ENCODE measurements at regions not wholly inside any gene's neighbourhood (a gene's known extent, or its start where the extent isn't known, plus 50 kb on each side); places are given as distances from the start of the nearest gene placed in this dataset.

DNA sequence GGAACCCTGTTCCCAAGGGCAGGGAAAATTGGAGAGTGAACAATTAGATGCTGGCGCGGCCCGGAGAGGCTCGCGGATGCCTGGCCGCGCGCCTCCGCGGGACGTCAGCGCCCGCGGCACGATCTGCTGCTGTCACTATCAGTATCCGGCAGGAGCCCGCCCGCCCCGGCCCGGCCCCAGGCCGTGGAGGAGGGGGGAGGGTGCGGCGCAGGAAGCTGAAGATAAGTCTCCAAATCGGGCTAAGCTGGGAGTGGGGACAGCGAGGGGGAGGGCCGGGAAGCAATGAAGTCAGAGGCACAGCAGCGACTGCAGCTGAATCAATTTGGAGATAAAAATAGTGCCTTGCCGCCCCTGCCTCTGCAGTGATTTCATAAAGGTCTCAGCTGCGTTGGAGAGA, 441.5 kb upstream of the KLF12 start:
- no peak for TF ChIP-seq CTCF (IDR thresholded peaks at IDR 0.05)
- TF ChIP-seq POLR2AphosphoS5 (IDR thresholded peaks at IDR 0.05), result no peak
- no peak for TF ChIP-seq POLR2A (IDR thresholded peaks at IDR 0.05)
